Esophagus squamous epithelium (tissue), 5 donors: ENCODE measurements at regions not wholly inside any gene's neighbourhood (a gene's known extent, or its start where the extent isn't known, plus 50 kb on each side); places are given as distances from the start of the nearest gene placed in this dataset.

Experiments used
- DNase-seq: peaks from one replicate; lab custom pipeline; 2025; lab: John Stamatoyannopoulos, UW
- H3K27ac ChIP-seq, 4 donors: fragments of 200-600 bp; sonication (generic); one replicate each; pipeline ENCODE4 v1.5.1; 2016 to 2019; ENCODE audit warnings: mild to moderate bottlenecking in 1 of 4
- H3K27me3 ChIP-seq, 4 donors: fragments of 200-600 bp; sonication (generic); 1 replicate in 3 of 4; 2 replicates in 1 of 4; pipeline versions ENCODE4 v1.5.1 to v1.6.0; 2017 to 2021; ENCODE audit warnings: antibody characterized with exemption in 1 of 4
- H3K36me3 ChIP-seq, 3 donors: fragments of 200-600 bp; sonication (generic); one replicate each; pipeline ENCODE4 v1.5.1; 2016 to 2019
- H3K4me1 ChIP-seq, 3 donors: fragments of 200-600 bp; sonication (generic); one replicate each; pipeline ENCODE4 v1.5.1; 2017 to 2019
- H3K4me3 ChIP-seq, 4 donors: fragments of 200-600 bp; sonication (generic); 1 replicate in 3 of 4; 2 replicates in 1 of 4; pipeline ENCODE4 v1.5.1; 2016 to 2019; ENCODE audit warnings: mild to moderate bottlenecking in 2 of 4, moderate library complexity in 1 of 4
- H3K9me3 ChIP-seq, 3 donors: fragments of 200-600 bp; sonication (generic); one replicate each; pipeline ENCODE4 v1.5.1; 2016 to 2019
- CTCF ChIP-seq, 6 experiments: fragments of 450-650 bp in 4 of 6; fragments of 200-600 bp in 2 of 6; sonication (generic) in 2 of 6; IDR thresholded peaks; one replicate each; pipeline ENCODE4 v1.5.1; 2016 to 2019; ENCODE audit warnings: antibody characterized with exemption in 6 of 6, mild to moderate bottlenecking in 4 of 6, moderate library complexity in 4 of 6
- POLR2A ChIP-seq, 4 donors: fragments of 450-650 bp; IDR thresholded peaks; one replicate each; pipeline ENCODE4 v1.6.1; 2017; ENCODE audit warnings: antibody characterized with exemption in 4 of 4, mild to moderate bottlenecking in 4 of 4, moderate library complexity in 3 of 4
- WGBS, 2 donors: methylation state at CpG; one replicate each; pipeline ENCODE4 v1.1.5; 2018; 5-methylcytosine and 5-hydroxymethylcytosine counted together
- intact Hi-C: fragments of 100-400 bp; cut with DNase I; formaldehyde crosslinking; loops from one replicate; pipeline ENCODE4 v1.15.0; 2022
- donor health status: DM: yes; HTN: yes; CAD: no.

- Histone ChIP-seq H3K9me3 (no peaks in the 10 kb centered on the region), H3K4me1 (peaks cover 0 to 13% (median 3%) of the 10 kb centered on the region in 3 donors), H3K4me3 (no peak overlapping the region), H3K36me3 (no peaks in the 10 kb centered on the region), H3K27ac (no peak overlapping the region), H3K27me3 (no peaks in the 10 kb centered on the region)
- TF ChIP-seq CTCF (IDR thresholded peaks at IDR 0.05) (no peak), POLR2A (IDR thresholded peaks at IDR 0.05) (no peak)
- WGBS, 2 donors = 42 to 44% methylated on average over 2 of the region's 2 CpGs
- no peak for DNase-seq
- intact Hi-C loops = no loop called here
Measured at GRCh38 chr5:169412831-169413230, 111.9 kb upstream of the SLIT3 start.

DNA sequence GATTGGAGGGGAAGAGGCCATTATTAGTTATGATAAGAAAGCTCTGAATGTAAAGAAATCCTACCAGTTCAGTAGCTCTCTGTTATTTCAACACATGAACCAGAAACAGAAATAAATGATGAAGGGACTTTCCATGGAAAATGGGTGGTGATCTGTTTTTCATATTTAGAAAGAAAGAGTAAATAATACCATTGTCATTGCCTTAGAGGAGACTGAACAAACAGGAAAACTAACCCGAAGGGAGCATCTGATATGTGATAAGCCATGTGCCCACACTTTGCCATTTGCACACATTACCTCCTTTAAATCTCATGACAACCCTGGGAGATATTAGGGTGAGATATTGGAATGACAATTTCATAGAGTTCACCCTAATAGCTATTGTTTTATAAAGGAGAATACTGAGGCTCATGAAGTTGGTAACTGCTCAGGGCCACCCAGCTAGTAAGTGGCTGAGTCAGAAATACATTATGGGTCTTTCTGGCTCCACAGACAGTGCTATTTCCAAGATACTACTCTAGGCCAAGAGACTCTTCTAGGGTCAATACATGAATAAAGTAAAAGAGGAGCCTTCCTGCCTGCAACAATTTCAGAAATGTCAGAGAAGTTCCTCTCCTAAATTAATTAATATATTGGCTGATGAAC lies 111.0 kb upstream of the SLIT3 start:
- no peaks in the 10 kb centered on the region for H3K9me3 ChIP-seq
- H3K4me1 ChIP-seq = peaks cover 0 to 3% (median 0%) of the 10 kb centered on the region in 3 donors
- TF ChIP-seq CTCF (IDR thresholded peaks at IDR 0.05) (no peak), POLR2A (IDR thresholded peaks at IDR 0.05) (no peak)
- no peak for DNase-seq
- H3K4me3 ChIP-seq = no peak overlapping the region
- intact Hi-C loops = no loop called here
- no peaks in the 10 kb centered on the region for H3K27me3 ChIP-seq
- WGBS, 2 donors = 16 to 50% methylated on average over 1 of the region's 1 CpG
- H3K27ac ChIP-seq = no peak overlapping the region
- H3K36me3 ChIP-seq = no peaks in the 10 kb centered on the region

DNA sequence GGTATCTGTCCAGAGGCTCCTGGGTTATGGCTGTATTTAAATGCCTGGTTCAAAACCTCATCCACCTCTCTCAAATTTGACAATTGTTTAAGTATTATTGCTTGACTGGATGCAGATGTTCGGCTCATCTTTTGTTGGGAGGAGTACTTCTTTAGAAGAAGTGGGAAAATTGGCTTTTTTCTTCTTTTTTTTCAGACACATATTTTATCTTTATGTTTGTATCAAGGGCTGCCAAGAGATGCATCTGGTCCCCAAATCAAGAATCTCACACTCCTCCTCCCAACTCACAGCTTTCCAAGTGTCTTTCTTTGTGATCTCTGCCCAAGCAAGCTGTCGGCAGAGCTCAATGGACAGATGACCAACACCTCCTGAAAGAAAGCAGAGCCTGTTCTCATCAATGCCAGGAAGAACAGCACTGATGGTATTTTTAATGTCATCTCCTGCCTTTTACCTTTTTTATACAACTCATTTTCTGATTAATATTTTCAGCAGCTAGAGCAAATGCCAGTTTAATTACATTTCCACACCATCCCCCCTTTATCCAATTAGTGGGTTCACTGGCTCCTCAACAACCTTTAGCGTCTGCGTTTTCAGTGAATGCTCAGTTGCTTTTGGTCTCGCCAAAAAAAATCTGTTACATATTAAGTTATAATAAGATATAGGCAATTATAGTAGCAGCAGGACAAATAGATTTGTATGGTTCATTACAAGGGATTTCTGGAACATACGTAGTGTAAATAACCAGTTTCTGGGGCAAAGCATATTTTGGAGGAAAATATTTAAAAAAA lies 110.3 kb upstream of the SLIT3 start:
- no peak for TF ChIP-seq CTCF (IDR thresholded peaks at IDR 0.05)
- no peak for TF ChIP-seq POLR2A (IDR thresholded peaks at IDR 0.05)
- no peak overlapping the region for H3K27ac ChIP-seq
- H3K36me3 ChIP-seq = no peaks in the 10 kb centered on the region
- WGBS, 2 donors = 78 to 79% methylated on average over 6 of the region's 6 CpGs
- intact Hi-C loops = no loop called here
- no peak for DNase-seq
- H3K4me3 ChIP-seq = no peak overlapping the region
- H3K4me1 ChIP-seq = no peaks in the 10 kb centered on the region
- no peaks in the 10 kb centered on the region for H3K27me3 ChIP-seq
- H3K9me3 ChIP-seq = no peaks in the 10 kb centered on the region

DNA sequence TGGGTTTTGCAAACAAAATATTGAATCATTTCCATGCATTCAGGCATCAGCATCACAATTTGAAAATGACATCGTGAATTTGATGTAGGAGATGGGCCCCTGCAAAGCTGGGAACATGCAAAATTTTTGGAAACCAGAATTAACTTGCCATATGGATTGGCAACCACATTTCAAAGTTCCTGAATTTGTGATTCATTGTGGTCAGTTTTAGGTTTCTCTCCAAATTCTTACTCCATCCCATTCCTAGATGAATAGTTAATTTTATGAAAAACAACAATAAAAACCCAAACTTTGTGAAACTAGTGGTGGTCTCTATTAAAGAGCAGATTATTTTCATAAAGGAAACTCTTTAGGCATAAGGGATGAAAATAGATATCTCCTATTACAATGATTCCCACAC lies 107.8 kb upstream of the SLIT3 start:
- Histone ChIP-seq H3K27ac (no peak overlapping the region), H3K4me1 (no peaks in the 10 kb centered on the region), H3K4me3 (no peak overlapping the region), H3K27me3 (no peaks in the 10 kb centered on the region), H3K9me3 (no peaks in the 10 kb centered on the region), H3K36me3 (no peaks in the 10 kb centered on the region)
- intact Hi-C loops = no loop called here
- 30 to 43% methylated on average over 1 of the region's 1 CpG for WGBS, 2 donors
- no peak for DNase-seq
- no peak for TF ChIP-seq CTCF (IDR thresholded peaks at IDR 0.05)
- no peak for TF ChIP-seq POLR2A (IDR thresholded peaks at IDR 0.05)

GRCh38 chr5:169408171-169408570 lies 107.2 kb upstream of the SLIT3 start:
- H3K36me3 ChIP-seq = no peaks in the 10 kb centered on the region
- WGBS, 2 donors = 75 to 84% methylated on average over 4 of the region's 4 CpGs
- intact Hi-C loops = no loop called here
- no peaks in the 10 kb centered on the region for H3K4me1 ChIP-seq
- no peaks in the 10 kb centered on the region for H3K27me3 ChIP-seq
- TF ChIP-seq POLR2A (IDR thresholded peaks at IDR 0.05) = no peak
- TF ChIP-seq CTCF (IDR thresholded peaks at IDR 0.05) = no peak
- H3K9me3 ChIP-seq = no peaks in the 10 kb centered on the region
- DNase-seq = no peak
- H3K4me3 ChIP-seq = no peak overlapping the region
- no peak overlapping the region for H3K27ac ChIP-seq
